ENCODE measurements at regions not wholly inside any gene's neighbourhood (a gene's known extent, or its start where the extent isn't known, plus 50 kb on each side); places are given as distances from the start of the nearest gene placed in this dataset.

DNA sequence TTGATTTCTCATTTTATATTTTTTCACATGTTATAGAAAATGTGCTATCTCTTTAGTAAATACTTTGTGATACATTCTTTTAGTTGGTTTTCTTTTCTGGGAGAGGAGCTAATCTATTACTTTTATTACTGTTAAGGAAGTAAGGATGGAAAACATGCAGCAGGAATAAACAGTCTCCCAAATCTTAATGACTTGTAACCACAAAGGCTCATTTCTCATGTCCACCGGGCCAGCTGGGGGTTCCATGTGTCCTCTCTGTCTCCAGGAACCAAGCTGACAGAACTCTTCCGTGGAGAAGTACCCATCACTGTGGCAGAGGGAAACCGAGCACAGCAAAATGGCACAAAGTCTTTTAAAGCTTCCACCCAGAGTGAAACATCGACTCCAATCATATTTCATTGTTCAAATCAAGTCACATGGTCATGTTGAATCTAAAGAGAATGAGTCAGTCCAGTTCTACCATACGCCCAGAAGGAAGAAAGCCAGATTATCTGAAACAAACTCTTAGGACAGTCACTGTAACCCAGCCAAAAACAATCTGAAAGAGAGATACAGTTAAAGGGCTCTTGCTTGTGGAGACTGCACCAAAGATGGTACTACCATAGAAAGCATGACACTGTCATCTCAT lies 97.1 kb upstream of the CDH6 start:
- TF ChIP-seq, protein P1, sequence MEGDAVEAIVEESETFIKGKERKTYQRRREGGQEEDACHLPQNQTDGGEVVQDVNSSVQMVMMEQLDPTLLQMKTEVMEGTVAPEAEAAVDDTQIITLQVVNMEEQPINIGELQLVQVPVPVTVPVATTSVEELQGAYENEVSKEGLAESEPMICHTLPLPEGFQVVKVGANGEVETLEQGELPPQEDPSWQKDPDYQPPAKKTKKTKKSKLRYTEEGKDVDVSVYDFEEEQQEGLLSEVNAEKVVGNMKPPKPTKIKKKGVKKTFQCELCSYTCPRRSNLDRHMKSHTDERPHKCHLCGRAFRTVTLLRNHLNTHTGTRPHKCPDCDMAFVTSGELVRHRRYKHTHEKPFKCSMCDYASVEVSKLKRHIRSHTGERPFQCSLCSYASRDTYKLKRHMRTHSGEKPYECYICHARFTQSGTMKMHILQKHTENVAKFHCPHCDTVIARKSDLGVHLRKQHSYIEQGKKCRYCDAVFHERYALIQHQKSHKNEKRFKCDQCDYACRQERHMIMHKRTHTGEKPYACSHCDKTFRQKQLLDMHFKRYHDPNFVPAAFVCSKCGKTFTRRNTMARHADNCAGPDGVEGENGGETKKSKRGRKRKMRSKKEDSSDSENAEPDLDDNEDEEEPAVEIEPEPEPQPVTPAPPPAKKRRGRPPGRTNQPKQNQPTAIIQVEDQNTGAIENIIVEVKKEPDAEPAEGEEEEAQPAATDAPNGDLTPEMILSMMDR (IDR thresholded peaks at IDR 0.05): no peak
- no peak for TF ChIP-seq POLR2A (IDR thresholded peaks at IDR 0.05; ENCODE audit: low read depth)
- no peak for TF ChIP-seq EP300 (IDR thresholded peaks at IDR 0.05)
- TF ChIP-seq POLR2AphosphoS5 (IDR thresholded peaks at IDR 0.05): no peak
- Histone ChIP-seq H3K9me3 (no peaks in the 10 kb centered on the region), H3K4me1 (peaks cover 0 to 6% (median 4%) of the 10 kb centered on the region in 4 donors), H3K27ac (replicated peaks in 1 of 4) (no peak overlapping the region), H3K4me3 (no peak overlapping the region), H3K27me3 (no peaks in the 10 kb centered on the region), H3K36me3 (no peaks in the 10 kb centered on the region)
- WGBS: 58% methylated on average over 5 of the region's 5 CpGs
- intact Hi-C loops (cut with DNase I): no loop called here
- no peak for DNase-seq (ENCODE audit: extremely low spot score)

DNA sequence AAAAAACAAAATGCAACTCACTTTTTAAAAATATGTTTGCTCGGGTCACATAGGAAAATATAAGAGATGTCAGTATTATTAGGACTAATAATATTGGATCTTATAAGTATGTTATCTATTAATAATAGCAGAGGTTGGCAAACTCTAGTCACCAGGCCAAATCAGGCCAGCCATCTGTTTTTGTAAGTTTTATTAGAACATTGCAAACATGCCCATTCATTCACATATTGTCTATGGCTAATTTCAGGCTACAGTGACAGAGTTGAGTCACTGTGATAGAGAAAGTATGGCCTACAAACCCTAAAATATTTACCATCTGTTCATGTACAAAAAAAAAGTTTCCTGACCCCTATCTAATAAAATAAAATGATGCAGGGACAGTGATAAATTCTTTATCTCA lies 97.7 kb upstream of the CDH6 start:
- Histone ChIP-seq H3K9me3 (no peaks in the 10 kb centered on the region), H3K4me3 (no peak overlapping the region), H3K4me1 (peaks cover 0 to 6% (median 4%) of the 10 kb centered on the region in 4 donors), H3K27me3 (no peaks in the 10 kb centered on the region), H3K27ac (replicated peaks in 1 of 4) (no peak overlapping the region), H3K36me3 (no peaks in the 10 kb centered on the region)
- 97% methylated on average over 1 of the region's 1 CpG for WGBS
- DNase-seq (ENCODE audit: extremely low spot score): no peak
- no peak for TF ChIP-seq POLR2A (IDR thresholded peaks at IDR 0.05; ENCODE audit: low read depth)
- no peak for TF ChIP-seq POLR2AphosphoS5 (IDR thresholded peaks at IDR 0.05)
- TF ChIP-seq, protein P1 (IDR thresholded peaks at IDR 0.05): no peak
- no peak for TF ChIP-seq EP300 (IDR thresholded peaks at IDR 0.05)
- intact Hi-C loops (cut with DNase I): no loop called here

DNA sequence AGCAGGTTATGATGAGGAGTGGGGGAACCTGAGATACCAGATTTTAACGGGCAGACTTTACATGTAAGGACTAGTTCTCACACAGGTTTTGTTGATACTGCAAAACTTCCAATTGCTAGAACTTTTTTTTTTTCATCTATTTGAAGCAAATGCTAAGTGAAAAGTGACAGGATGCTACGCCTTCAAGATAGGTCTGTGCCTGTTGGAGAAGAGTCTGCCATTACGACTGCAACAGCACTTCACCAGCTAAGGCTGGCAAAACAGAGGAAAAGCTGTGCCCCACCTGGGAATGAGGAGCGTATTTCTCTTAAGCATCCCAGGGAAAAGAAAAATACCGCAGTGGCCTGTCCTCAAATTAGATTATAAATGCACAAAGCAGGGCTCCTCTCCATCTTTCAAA lies 102.0 kb upstream of the CDH6 start:
- Histone ChIP-seq H3K9me3 (no peaks in the 10 kb centered on the region), H3K27me3 (no peaks in the 10 kb centered on the region), H3K4me3 (no peak overlapping the region), H3K27ac (replicated peaks in 1 of 4) (no peak overlapping the region), H3K4me1 (peaks cover 0 to 3% (median 2%) of the 10 kb centered on the region in 4 donors), H3K36me3 (no peaks in the 10 kb centered on the region)
- intact Hi-C loops (cut with DNase I): no loop called here
- 94% methylated on average over 5 of the region's 5 CpGs for WGBS
- DNase-seq (ENCODE audit: extremely low spot score): no peak
- no peak for TF ChIP-seq POLR2A (IDR thresholded peaks at IDR 0.05; ENCODE audit: low read depth)
- TF ChIP-seq EP300 (IDR thresholded peaks at IDR 0.05): no peak
- TF ChIP-seq POLR2AphosphoS5 (IDR thresholded peaks at IDR 0.05): no peak
- TF ChIP-seq, protein P1 (IDR thresholded peaks at IDR 0.05): no peak

DNA sequence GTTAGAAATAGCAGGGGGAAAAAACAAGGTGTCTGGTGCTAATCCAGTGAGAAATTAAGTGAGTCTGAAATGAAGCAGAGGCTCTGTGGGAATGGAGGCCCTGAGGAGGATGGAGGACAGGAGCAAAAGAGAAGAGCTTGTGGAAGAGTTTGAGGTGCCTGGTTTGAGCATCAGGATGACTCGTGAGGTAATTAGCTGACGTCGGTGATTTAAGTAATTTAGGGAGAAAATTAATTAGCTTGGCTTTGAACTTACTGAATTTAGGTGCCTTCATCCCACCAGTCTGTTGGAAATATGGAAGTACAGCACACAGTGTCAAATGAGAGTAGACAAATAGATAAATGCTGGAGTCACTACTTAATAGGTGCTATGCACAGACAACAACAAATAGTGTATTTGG lies 103.0 kb upstream of the CDH6 start:
- intact Hi-C loops (cut with DNase I): no loop called here
- H3K4me1 ChIP-seq: no peaks in the 10 kb centered on the region
- no peaks in the 10 kb centered on the region for H3K9me3 ChIP-seq
- WGBS: 86% methylated on average over 3 of the region's 3 CpGs
- H3K27me3 ChIP-seq: no peaks in the 10 kb centered on the region
- DNase-seq (ENCODE audit: extremely low spot score): no peak
- no peak overlapping the region for H3K4me3 ChIP-seq
- no peaks in the 10 kb centered on the region for H3K36me3 ChIP-seq
- TF ChIP-seq EP300 (IDR thresholded peaks at IDR 0.05): no peak
- TF ChIP-seq, protein P1 (IDR thresholded peaks at IDR 0.05): no peak
- TF ChIP-seq POLR2A (IDR thresholded peaks at IDR 0.05; ENCODE audit: low read depth): no peak
- no peak for TF ChIP-seq POLR2AphosphoS5 (IDR thresholded peaks at IDR 0.05)
- H3K27ac ChIP-seq (replicated peaks in 1 of 4): no peak overlapping the region
